K562 (cell line): ENCODE measurements at regions not wholly inside any gene's neighbourhood (a gene's known extent, or its start where the extent isn't known, plus 50 kb on each side); places are given as distances from the start of the nearest gene placed in this dataset.

Experiments used
- ATAC-seq: fragments of 200-7000 bp; cut with Tn5 transposase; 3 replicates; pipeline ENCODE4 v1.9.1; 2020; ENCODE audit warnings: moderate library complexity
- BruUV-seq: library from RNA; stranded (reverse); fragments of 400-500 nt; replicated peaks from 2 replicates; lab custom pipeline; 2021; lab: Mats Ljungman, UMichigan
- CTCF ChIA-PET: fragments of 300-600 bp; formaldehyde crosslinking; extraction: SDS; loops from one replicate; lab custom pipeline; 2021; ENCODE audit warnings: low intra/inter-chr PET ratio; lab: Yijun Ruan, JAX
- POLR2A ChIA-PET: fragments of 300-600, 350-650 bp; sonication (Branson Sonifier 250); formaldehyde crosslinking; extraction: SDS; loops from one replicate; lab custom pipeline; 2021; ENCODE audit warnings: antibody characterized with exemption, inconsistent platforms; lab: Yijun Ruan, JAX
- DNase-seq, 4 experiments: peaks; one replicate each; pipeline versions ENCODE4 v3.0.0 to v3.0.0-alpha.2; 2011 to 2018; ENCODE audit warnings: low spot score in 3 of 4, mixed read lengths in 3 of 4; ENCODE audit errors: extremely low read depth in 1 of 4
- FAIRE-seq: peaks from 2 replicates; lab custom pipeline; 2011; peaks lifted over from hg19 to GRCh38; lab: Jason Lieb, UNC
- H2AFZ ChIP-seq: 2 replicates; pipeline ENCODE4 v1.6.0; 2011; ENCODE audit warnings: low read depth, low read length, control low read depth, inconsistent platforms
- H3K27ac ChIP-seq: fragments of 200-600 bp; 3 replicates; pipeline ENCODE4 v1.8.0; 2011; ENCODE audit warnings: low read depth, mild to moderate bottlenecking, control low read depth, inconsistent platforms, low read length, moderate library complexity, mixed read lengths; ENCODE audit errors: extremely low read depth
- H3K27me3 ChIP-seq, 2 experiments: fragments of 300-600 bp in 1 of 2; 2 replicates in 1 of 2; 3 replicates in 1 of 2; pipeline versions ENCODE4 v1.6.0 to v1.8.0; 2011; ENCODE audit warnings: inconsistent platforms in 2 of 2, low read length in 2 of 2, mild to moderate bottlenecking in 1 of 2, mixed read lengths in 1 of 2, moderate library complexity in 1 of 2; ENCODE audit not compliant: control insufficient read depth in 2 of 2, insufficient read depth in 2 of 2
- H3K36me3 ChIP-seq: fragments of 300-600 bp; 3 replicates; pipeline ENCODE4 v1.8.0; 2011; ENCODE audit warnings: mild to moderate bottlenecking, low read length, inconsistent platforms; ENCODE audit not compliant: control insufficient read depth, insufficient read depth
- H3K4me1 ChIP-seq, 2 experiments: fragments of 200-600 bp in 1 of 2; replicated peaks in 1 of 2; 2 replicates in 1 of 2; 3 replicates in 1 of 2; pipeline versions ENCODE4 v1.5.1 to v1.8.0; 2011; ENCODE audit warnings: inconsistent platforms in 2 of 2, low read length in 2 of 2, mild to moderate bottlenecking in 1 of 2, mixed read lengths in 1 of 2, moderate library complexity in 1 of 2; ENCODE audit not compliant: control insufficient read depth in 2 of 2, insufficient read depth in 2 of 2
- H3K4me2 ChIP-seq: 2 replicates; pipeline ENCODE4 v1.6.1; 2011; ENCODE audit warnings: low read length, control low read depth, inconsistent platforms, mixed read lengths; ENCODE audit not compliant: insufficient read depth
- H3K4me3 ChIP-seq: fragments of 200-600 bp; sonication (generic), shearing (Covaris generic); 2 replicates; pipeline ENCODE4 v1.5.1; 2016; ENCODE audit warnings: control low read depth, inconsistent platforms
- H3K79me2 ChIP-seq: fragments of 200-600 bp; 3 replicates; pipeline ENCODE4 v1.8.0; 2011; ENCODE audit warnings: low read length, inconsistent platforms; ENCODE audit not compliant: control insufficient read depth, insufficient read depth
- H3K9ac ChIP-seq, 2 experiments: 2 replicates each; pipeline versions ENCODE4 v1.6.0 to v1.6.1; 2011; ENCODE audit warnings: low read depth in 2 of 2, low read length in 2 of 2, control low read depth in 1 of 2, inconsistent platforms in 1 of 2, mild to moderate bottlenecking in 1 of 2, mixed read lengths in 1 of 2; ENCODE audit not compliant: insufficient read depth in 1 of 2
- H3K9me1 ChIP-seq: one replicate; pipeline ENCODE4 v1.6.0; 2011; ENCODE audit warnings: inconsistent platforms, mild to moderate bottlenecking, low read length, moderate library complexity; ENCODE audit not compliant: control insufficient read depth, insufficient read depth
- H3K9me3 ChIP-seq: replicated peaks from 2 replicates; pipeline ENCODE4 v1.5.1; 2011; ENCODE audit warnings: low read depth, low read length, inconsistent platforms; ENCODE audit not compliant: control insufficient read depth, insufficient read depth
- H4K20me1 ChIP-seq: replicated peaks from 2 replicates; pipeline ENCODE4 v1.6.1; 2011; ENCODE audit warnings: low read length, inconsistent platforms, mixed read lengths; ENCODE audit not compliant: control insufficient read depth, insufficient read depth
- ATF3 ChIP-seq, 2 experiments: fragments of 450-650 bp in 1 of 2; sonication (generic) in 1 of 2; formaldehyde crosslinking in 1 of 2; IDR thresholded peaks in 1 of 2; conservative IDR thresholded peaks in 1 of 2; 2 replicates each; pipeline versions ENCODE4 v1.6.1 to v1.8.1; 2016 to 2023; ENCODE audit warnings: mild to moderate bottlenecking in 2 of 2, moderate library complexity in 2 of 2, inconsistent platforms in 1 of 2, missing genetic modification reagents in 1 of 2
- EP400 ChIP-seq: fragments of 450-650 bp; IDR thresholded peaks from 2 replicates; pipeline ENCODE4 v1.6.1; 2017; ENCODE audit warnings: antibody characterized with exemption, mild to moderate bottlenecking, moderate library complexity
- GATA2 ChIP-seq: sonication (generic); formaldehyde crosslinking; IDR thresholded peaks from 2 replicates; pipeline ENCODE4 v1.4.0; 2020; ENCODE audit warnings: mild to moderate bottlenecking, missing genetic modification reagents
- NCOA2 ChIP-seq, 2 experiments: fragments of 450-650 bp; IDR thresholded peaks; 2 replicates each; pipeline ENCODE4 v1.6.1; 2018; ENCODE audit warnings: mild to moderate bottlenecking in 2 of 2, moderate library complexity in 1 of 2; ENCODE audit not compliant: partially characterized antibody in 2 of 2
- PML ChIP-seq: IDR thresholded peaks from 2 replicates; pipeline ENCODE4 v1.6.1; 2012; ENCODE audit warnings: low read length, inconsistent platforms
- POLR2AphosphoS5 ChIP-seq: IDR thresholded peaks from 2 replicates; pipeline ENCODE4 v1.6.1; 2011; ENCODE audit warnings: mild to moderate bottlenecking, low read depth, low read length, moderate library complexity; ENCODE audit not compliant: control insufficient read depth, insufficient read depth
- RBFOX2 ChIP-seq: fragments of 200-400 bp; formaldehyde crosslinking; IDR thresholded peaks from 2 replicates; pipeline ENCODE4 v1.6.1; 2017; ENCODE audit warnings: low read depth, mild to moderate bottlenecking, low read length, moderate library complexity
- SAP30 ChIP-seq: fragments of 200-600 bp; sonication (generic); IDR thresholded peaks from 2 replicates; pipeline ENCODE4 v1.6.1; 2012; ENCODE audit warnings: borderline replicate concordance, low read depth, mild to moderate bottlenecking, moderate library complexity, low read length, control low read depth, inconsistent platforms; ENCODE audit not compliant: insufficient read depth, poor library complexity, severe bottlenecking
- SMARCA5 ChIP-seq: fragments of 450-650 bp; IDR thresholded peaks from 2 replicates; pipeline ENCODE4 v1.6.1; 2016
- TARDBP ChIP-seq: fragments of 450-650 bp; IDR thresholded peaks from 2 replicates; pipeline ENCODE4 v1.6.1; 2016
- TRIM24 ChIP-seq, 2 experiments: fragments of 450-650 bp; IDR thresholded peaks; 2 replicates each; pipeline ENCODE4 v1.6.1; 2016
- ZBTB8A ChIP-seq: fragments of 450-650 bp; IDR thresholded peaks from 2 replicates; pipeline ENCODE4 v1.6.1; 2018; ENCODE audit warnings: mild to moderate bottlenecking, moderate library complexity; ENCODE audit not compliant: partially characterized antibody
- whole genome bisulfite sequencing: fragments of 100-300 bp; shearing (Covaris generic); methylation state at CpG from one replicate; pipeline ENCODE4 v1.1.6; 2016; ENCODE audit warnings: low coverage, mixed read lengths; ENCODE audit not compliant: insufficient coverage; ENCODE audit errors: missing lambda C conversion rate; 5-methylcytosine and 5-hydroxymethylcytosine counted together
- in situ Hi-C: fragments of 300-500 bp; cut with MboI; formaldehyde crosslinking; loops from 4 replicates; pipeline ENCODE4 v1.15.0; 2018; ENCODE audit warnings: inconsistent platforms, mixed read lengths
- intact Hi-C: fragments of 100-400 bp; cut with micrococcal nuclease; formaldehyde crosslinking; loops from 2 replicates; pipeline ENCODE4 v1.14.2; 2022
- TF ChIP-seq, protein P1 (sequence below): fragments of 250-450 bp; sonication (Bioruptor Pico); IDR thresholded peaks from 2 replicates; pipeline ENCODE4 v1.9.0; 2021; ENCODE audit warnings: mild to moderate bottlenecking
- TF ChIP-seq, protein P2 (sequence below): sonication (generic); formaldehyde crosslinking; IDR thresholded peaks from 2 replicates; pipeline ENCODE4 v1.8.0; 2022; ENCODE audit warnings: missing genetic modification reagents, mild to moderate bottlenecking, borderline replicate concordance

DNA sequence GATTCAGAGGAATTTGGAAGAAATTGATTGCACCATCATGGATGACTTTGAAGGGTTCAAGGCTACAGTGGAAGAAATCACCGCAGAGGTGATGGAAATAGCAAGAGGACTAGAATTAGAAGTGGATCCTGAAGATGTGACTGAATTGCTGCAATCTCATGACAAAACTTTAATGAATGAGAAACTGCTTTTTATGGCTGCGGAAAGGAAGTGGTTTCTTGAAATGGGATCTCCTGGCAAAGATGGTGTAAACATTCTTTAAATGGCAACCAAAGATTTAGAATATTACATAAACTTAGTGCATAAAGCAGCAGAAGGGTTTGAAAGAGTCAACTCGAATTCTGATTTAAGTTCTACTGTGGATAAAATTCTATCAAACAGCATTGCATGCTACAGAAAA lies 698.6 kb downstream of the PLA2G4A start:
- no peaks in the 10 kb centered on the region for H3K79me2 ChIP-seq
- no peaks in the 10 kb centered on the region for H3K4me1 ChIP-seq
- WGBS = 2% methylated on average over 3 of the region's 3 CpGs
- BruUV-seq = no TSS peak
- FAIRE-seq = no peak
- no peaks in the 10 kb centered on the region for H3K9me1 ChIP-seq
- no peak for DNase-seq
- H3K27me3 ChIP-seq = no peaks in the 10 kb centered on the region
- H3K27ac ChIP-seq = no peak overlapping the region
- ChIA-PET POLR2A (no interaction called here), CTCF (no interaction called here)
- TF ChIP-seq POLR2AphosphoS5 = no peak
- no peak for TF ChIP-seq SMARCA5
- TF ChIP-seq GATA2 (CRISPR knock-in tag) = no peak
- no peak for TF ChIP-seq SAP30
- no peak for TF ChIP-seq ATF3 (IDR thresholded peaks at IDR 0.05)
- no peak for TF ChIP-seq ATF3 (CRISPR knock-in tag; conservative IDR thresholded peaks at IDR 0.05)
- TF ChIP-seq PML = no peak
- no peak for TF ChIP-seq TRIM24 (IDR thresholded peaks at IDR 0.05)
- no peak for TF ChIP-seq ZBTB8A
- TF ChIP-seq, protein P1, sequence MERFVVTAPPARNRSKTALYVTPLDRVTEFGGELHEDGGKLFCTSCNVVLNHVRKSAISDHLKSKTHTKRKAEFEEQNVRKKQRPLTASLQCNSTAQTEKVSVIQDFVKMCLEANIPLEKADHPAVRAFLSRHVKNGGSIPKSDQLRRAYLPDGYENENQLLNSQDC (CRISPR knock-in tag) = no peak
- TF ChIP-seq, protein P2, sequence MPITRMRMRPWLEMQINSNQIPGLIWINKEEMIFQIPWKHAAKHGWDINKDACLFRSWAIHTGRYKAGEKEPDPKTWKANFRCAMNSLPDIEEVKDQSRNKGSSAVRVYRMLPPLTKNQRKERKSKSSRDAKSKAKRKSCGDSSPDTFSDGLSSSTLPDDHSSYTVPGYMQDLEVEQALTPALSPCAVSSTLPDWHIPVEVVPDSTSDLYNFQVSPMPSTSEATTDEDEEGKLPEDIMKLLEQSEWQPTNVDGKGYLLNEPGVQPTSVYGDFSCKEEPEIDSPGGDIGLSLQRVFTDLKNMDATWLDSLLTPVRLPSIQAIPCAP = no peak
- no peak for TF ChIP-seq RBFOX2
- TF ChIP-seq NCOA2 (IDR thresholded peaks at IDR 0.05; ENCODE audit: partially characterized antibody in 2 of 2) = no peak
- no peak for TF ChIP-seq TARDBP
- no peak for TF ChIP-seq EP400
- H3K9ac ChIP-seq = no peak overlapping the region
- no peak overlapping the region for H3K4me3 ChIP-seq
- intact Hi-C loops (no loop called here), in situ Hi-C loops (no loop called here)
- H3K36me3 ChIP-seq = no peaks in the 10 kb centered on the region
- H3K9me3 ChIP-seq = no peaks in the 10 kb centered on the region; the same call in 1 of the 2 replicates
- ATAC-seq = no peak
- H3K4me2 ChIP-seq = no peak overlapping the region
- no peaks in the 10 kb centered on the region for H4K20me1 ChIP-seq
- H2AFZ ChIP-seq = no peak overlapping the region
